DOHH2 (cell line): ENCODE measurements at regions not wholly inside any gene's neighbourhood (a gene's known extent, or its start where the extent isn't known, plus 50 kb on each side); places are given as distances from the start of the nearest gene placed in this dataset.

Experiments used
- CTCF ChIP-seq: fragments of 200-600 bp; sonication (generic); IDR thresholded peaks from one replicate; pipeline ENCODE4 v1.5.1; 2014; ENCODE audit warnings: antibody characterized with exemption, mild to moderate bottlenecking, low read depth, low read length; ENCODE audit not compliant: poor library complexity, severe bottlenecking
- EZH2phosphoT487 ChIP-seq: fragments of 200-600 bp; sonication (generic); IDR thresholded peaks from 2 replicates; pipeline ENCODE4 v1.6.1; 2017; ENCODE audit warnings: borderline replicate concordance, mild to moderate bottlenecking, antibody characterized with exemption, low read length, moderate library complexity, mixed read lengths

- TF ChIP-seq CTCF = no peak
- no peak for TF ChIP-seq EZH2phosphoT487
These were observed 1027.3 kb upstream of the CITED2 start for GRCh38 chr6:140401761-140402160.
